ENCODE measurements at regions not wholly inside any gene's neighbourhood (a gene's known extent, or its start where the extent isn't known, plus 50 kb on each side); places are given as distances from the start of the nearest gene placed in this dataset.

DNA sequence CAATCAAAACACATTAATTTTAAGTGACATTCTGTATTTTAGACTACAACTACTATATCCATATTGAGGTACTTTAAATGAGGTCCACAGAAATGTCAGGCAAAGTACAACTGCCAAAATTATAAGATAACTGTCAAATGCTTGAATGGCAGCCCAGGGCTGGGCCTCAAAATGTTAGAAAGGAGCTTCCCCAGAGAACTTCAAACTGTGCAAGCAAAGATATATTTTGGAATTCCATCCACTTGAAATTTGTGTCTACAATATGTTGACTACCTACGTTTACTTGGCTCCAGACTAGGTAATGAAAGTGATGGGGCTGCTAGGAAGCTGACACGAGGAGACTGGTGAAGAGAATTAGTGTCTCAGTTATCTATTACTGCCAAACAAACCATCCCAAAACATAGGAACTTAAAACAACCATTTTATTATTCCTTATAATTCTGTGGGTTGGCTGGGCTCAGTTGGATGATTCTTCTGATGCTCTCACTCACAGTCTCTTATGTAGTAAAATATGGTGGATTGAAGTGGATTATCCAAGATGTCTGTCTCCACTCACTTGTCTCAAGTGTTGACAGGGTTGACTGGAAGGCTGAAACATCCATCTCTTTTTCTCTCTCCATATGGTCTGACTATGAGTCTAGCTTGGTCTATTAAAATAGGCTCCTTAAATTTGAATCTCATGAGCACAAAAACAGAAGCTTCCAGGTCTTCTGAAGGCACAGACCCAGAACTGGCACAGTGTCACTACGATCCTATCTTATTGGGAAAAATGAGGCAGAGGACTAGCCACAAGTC, 74.2 kb downstream of the FZD1 start:
- TF ChIP-seq, protein P1, sequence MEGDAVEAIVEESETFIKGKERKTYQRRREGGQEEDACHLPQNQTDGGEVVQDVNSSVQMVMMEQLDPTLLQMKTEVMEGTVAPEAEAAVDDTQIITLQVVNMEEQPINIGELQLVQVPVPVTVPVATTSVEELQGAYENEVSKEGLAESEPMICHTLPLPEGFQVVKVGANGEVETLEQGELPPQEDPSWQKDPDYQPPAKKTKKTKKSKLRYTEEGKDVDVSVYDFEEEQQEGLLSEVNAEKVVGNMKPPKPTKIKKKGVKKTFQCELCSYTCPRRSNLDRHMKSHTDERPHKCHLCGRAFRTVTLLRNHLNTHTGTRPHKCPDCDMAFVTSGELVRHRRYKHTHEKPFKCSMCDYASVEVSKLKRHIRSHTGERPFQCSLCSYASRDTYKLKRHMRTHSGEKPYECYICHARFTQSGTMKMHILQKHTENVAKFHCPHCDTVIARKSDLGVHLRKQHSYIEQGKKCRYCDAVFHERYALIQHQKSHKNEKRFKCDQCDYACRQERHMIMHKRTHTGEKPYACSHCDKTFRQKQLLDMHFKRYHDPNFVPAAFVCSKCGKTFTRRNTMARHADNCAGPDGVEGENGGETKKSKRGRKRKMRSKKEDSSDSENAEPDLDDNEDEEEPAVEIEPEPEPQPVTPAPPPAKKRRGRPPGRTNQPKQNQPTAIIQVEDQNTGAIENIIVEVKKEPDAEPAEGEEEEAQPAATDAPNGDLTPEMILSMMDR (conservative IDR thresholded peaks at IDR 0.05; ENCODE audit: low read depth, low read length), result no peak
- TF ChIP-seq EZH2phosphoT487 (IDR thresholded peaks at IDR 0.05; ENCODE audit: borderline replicate concordance, low read length), result no peak
